GM12892 (cell line): ENCODE measurements at regions not wholly inside any gene's neighbourhood (a gene's known extent, or its start where the extent isn't known, plus 50 kb on each side); places are given as distances from the start of the nearest gene placed in this dataset.

Source experiments
- POLR2A ChIP-seq: IDR thresholded peaks from 2 replicates; pipeline ENCODE4 v1.6.1; 2011; ENCODE audit warnings: low read depth, low read length, control low read depth
- TAF1 ChIP-seq: IDR thresholded peaks from 2 replicates; pipeline ENCODE4 v1.6.1; 2011; ENCODE audit warnings: low read depth, mild to moderate bottlenecking, control low read depth, low read length, borderline replicate concordance

DNA sequence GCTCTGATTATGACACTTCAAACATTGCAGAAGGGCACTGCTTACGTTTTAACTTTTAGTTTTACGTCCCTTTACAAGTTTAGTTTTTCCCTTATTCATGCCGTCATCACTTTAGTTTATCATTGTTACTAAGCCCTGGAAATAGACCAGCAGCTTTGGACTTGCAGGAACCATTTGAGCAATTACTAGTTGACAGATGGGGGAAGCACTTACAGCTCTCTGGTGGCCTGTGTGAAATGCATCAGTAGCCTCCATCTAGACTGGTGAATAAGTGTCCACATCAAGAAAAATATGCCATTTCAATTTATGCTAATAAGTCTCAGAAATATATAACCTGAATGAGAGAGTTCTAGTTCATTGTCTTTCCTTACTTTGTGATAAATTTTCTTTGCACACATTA, 194.9 kb upstream of the GRM3 start:
- no peak for TF ChIP-seq POLR2A
- TF ChIP-seq TAF1: no peak
